NOMO-1 (cell line): ENCODE measurements at regions not wholly inside any gene's neighbourhood (a gene's known extent, or its start where the extent isn't known, plus 50 kb on each side); places are given as distances from the start of the nearest gene placed in this dataset.
A peak's percentile ranks its signal among the peaks of the same experiment; 100 is the strongest.

Experiments used
- DNase-seq, 2 experiments: peaks; one replicate each; lab custom pipeline; 2025; ENCODE audit not compliant: unreplicated experiment in 2 of 2; lab: John Stamatoyannopoulos, UW

DNA sequence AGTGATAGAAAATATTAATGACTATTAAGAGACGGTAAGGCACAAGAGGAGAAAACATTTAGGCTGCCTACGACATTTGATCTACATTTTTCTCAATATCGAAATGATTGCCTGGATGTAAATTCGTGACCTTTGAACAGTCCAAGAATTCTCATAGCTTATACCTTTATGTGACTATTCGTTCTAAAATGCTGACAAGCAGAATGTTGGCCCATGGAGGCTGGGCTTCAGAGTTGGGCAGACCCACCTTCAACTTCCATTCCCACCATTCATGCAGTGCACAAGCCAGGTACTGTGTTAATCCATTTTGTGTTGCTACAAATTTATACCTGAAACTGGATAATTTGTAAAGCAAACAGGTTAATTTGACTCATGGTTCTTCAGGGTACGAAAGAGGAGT is 441.4 kb upstream of the COBL start:
- DNase-seq, result no peak

DNA sequence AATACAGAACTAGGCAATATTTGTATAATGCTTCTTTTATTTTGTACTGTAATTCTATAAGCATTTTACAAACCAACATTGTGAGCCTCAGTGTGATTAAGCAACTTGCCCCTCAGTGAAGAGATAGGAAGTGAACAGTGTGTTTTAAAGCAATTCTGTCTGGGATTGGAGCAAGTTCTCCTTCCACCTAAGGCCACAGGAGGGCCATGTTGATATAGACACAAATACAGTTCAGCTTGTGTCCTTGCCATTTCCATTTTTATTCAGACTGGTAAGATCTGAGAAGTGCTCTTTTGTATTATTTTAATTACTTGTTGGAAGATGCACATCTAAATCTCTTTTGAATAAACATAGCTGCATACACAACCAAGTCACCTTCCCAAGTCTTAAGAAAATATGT is 416.3 kb upstream of the COBL start:
- no peak for DNase-seq

DNA sequence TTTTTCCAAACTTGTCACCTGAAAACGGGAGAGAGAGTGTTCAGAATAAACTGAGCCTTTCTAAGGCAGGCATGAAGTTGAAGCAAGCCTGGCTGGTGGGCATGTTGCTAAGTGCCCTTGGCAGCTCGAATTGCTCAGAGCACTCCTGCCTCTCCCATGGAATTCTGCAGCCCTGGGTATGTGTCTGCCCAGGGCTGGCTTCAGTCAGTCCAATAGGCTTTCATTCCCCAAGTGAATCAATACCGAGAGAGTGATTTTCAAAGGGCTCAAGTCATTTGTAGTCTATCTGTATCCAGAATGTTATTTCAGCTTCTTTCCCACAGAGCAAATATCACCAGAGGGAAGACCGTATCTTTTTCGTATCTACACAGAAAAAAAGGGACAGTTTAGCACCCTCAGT is 415.5 kb upstream of the COBL start:
- DNase-seq, result no peak

DNA sequence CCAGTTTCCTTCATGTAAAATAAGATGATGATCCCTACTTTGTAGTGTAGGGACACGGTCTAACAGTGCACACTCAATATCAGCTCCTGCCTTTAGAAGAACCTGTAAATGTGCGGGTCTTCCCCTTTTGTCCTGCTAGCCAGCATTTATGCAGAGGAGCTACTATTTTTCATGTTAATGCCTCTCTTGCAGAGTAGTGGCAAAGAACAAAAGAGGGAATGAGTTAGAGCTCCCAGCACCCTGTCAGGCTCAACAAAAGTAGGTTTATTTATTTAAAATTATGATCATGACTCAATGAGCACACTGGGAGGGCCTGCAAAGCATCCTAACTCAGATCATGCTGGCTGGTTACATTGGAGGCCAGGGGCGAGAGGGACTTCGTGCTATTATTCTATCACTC is 414.5 kb upstream of the COBL start:
- DNase-seq, result no peak

DNA sequence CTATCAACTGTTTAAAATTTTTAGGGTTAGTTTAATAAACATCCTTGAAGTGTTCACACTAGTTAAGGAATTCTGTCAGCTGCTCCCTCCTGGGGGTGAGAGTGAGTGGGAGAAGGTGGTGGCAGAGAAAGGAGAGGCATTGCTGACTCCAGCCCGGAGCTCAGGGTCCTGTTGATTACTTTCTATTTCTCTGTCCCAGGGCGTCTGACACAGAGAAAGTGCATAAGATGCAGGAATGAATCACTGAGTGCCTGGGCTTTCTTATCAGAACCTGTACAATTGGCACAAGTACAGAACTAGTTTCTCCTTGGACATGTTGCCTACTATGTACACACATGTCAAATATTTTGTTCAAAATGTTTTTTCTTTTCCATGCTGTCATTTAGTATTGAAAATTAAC is 410.8 kb upstream of the COBL start:
- DNase-seq, result no peak

DNA sequence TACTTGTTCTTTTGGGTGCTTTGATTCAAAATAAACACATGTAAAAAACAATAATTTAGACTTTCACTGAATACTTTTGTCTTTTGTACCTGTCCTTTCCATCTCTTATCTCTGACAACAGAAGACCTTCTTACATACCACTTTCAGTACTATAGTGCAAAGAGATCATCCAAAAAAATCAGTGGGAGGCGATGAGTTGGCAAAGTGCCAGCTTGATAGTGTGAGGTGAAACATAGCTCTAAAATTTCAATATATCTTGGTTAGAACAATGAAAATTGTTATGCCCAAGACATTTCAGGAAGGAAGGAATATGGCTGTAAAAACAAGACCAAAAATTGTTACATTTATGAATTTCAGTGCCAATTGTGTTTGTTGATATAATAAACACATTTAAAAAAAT is 390.2 kb upstream of the COBL start:
- DNase-seq, result no peak

DNA sequence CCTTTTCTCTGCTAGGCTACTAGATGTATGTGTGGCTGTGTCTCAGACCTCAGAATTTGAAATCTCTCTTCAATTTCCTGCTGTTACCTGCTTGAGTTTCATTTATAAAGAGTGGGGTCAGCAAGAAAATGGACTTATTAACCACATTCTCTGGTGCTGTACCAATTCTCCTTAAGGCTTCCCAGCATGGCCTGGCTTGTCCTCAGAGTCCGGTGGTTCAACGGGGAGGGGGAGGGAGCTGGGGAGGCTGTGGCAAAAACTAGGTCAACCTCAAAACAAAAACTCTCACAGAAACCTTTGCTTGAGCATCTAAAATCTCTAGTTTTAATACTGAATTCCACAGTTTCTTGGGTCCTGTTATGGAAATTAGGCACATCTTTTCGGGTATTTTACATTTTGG is 389.1 kb upstream of the COBL start:
- no peak for DNase-seq

DNA sequence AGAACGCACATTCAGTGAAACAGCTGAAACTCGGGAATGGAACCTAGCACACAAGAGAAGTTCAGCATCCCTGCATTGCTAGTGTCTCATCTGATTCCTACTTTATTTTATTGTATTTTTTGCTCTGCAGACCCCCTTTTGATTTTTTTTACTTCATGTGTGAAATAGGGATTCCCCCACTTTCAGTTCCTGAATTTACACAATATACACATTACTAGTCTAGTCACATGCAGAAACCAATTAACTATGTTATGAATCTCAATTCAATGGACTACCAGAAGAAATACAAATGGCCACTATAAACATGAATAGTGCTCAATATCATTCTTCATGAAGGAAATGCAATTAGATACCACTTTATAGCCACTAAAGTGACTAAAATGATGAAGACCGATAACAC is 386.1 kb upstream of the COBL start:
- DNase-seq, result peak in 1 of 2 experiments; percentile 12

DNA sequence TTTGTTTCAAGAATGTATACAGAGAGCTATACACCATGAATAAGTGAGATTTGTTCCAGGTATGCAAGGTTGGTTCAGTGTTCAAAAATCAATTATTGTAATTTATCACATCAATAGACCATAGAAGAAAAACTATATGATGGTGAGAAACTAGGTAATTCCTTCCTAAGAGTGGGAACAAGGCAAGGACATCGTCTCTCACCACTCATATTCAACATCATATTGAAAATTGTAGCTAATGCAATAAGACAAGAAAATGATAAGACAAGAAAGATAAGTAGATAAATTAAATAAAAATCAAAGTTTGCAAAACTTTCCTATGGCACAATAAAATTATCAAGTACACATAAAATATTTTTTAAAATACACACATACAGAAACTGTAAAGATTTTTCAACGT is 385.3 kb upstream of the COBL start:
- no peak for DNase-seq

DNA sequence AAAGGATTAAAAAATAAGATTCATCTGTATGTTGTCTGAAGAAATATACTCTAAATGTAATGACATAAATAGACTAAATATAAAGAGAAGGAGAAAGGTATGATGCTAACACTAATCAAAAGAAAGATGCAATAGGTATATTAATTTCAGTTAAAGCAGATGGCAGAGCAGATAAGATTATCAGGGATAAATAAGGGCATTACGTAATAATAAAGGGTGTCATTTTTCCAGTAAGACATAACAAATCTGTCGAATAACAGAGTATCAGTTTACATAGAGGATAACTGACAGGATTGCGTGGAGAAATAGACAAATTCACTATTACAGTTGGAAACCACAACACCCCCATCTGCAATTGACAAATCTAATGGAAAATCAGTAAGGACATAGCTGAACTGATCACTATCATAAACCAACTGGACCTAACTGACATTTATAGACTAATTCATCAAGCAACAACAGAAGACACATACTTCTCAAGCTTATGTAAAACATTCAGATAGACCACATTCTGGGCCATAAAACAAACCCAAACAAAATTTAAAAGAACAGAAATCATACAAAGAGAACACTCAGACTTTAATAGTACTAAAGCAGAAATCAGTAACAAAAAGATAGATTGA is 384.1 kb upstream of the COBL start:
- DNase-seq, result no peak

DNA sequence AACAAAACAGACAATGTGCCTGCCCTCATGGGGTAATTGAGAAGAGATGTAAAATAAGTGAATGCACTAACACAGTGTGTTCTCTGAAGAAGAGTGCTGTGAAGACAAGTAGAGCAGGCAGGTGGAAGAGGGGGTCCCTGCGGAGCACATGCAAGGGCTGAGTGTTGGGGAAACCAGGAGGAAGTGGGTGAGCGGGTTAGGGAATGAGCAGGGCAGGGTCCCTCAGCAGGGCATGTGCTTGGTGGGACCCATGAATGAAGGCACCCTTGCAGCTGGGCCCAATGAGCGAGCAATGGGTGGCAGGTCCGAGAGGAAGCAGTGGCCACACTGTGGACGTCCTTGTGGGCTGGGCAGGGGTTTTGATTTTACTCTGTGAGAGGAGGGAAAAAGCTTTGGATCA is 376.6 kb upstream of the COBL start:
- DNase-seq, result no peak

DNA sequence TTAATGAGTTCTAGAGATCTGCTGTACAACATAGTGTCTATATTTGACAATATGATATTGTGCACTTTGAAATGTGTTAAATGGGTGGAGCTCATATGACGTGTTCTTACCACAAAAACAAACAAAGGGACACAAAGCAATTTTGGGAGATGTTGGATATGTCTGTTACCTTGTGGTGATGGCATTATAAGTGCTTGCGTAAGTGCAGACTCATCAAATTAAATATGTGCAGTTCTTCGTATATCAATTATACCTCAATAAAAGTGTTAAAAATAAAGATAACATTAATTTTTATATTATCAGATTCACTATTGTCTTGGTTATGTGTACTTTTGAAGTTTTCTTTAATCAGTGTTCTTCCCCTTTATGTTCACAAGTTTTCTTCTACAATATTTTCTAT is 372.9 kb upstream of the COBL start:
- no peak for DNase-seq

DNA sequence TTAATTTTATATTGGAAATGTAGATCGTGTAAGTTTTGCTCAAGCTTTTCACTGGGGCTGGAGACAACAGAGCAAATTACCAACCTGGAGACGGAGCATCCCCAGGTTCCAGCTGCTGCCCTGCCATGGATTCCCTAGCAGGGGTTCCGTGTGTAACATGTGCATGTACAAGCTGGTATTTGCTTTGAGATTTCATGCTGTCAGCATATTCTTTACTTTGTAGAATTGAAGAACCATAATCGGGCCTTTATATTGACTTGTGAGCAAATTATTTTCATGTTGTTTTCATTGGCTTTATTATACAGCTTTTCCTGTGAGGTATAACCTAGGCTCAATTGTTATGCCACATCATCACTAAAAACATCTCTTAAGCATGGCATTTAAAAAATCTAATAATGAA is 369.2 kb upstream of the COBL start:
- no peak for DNase-seq

DNA sequence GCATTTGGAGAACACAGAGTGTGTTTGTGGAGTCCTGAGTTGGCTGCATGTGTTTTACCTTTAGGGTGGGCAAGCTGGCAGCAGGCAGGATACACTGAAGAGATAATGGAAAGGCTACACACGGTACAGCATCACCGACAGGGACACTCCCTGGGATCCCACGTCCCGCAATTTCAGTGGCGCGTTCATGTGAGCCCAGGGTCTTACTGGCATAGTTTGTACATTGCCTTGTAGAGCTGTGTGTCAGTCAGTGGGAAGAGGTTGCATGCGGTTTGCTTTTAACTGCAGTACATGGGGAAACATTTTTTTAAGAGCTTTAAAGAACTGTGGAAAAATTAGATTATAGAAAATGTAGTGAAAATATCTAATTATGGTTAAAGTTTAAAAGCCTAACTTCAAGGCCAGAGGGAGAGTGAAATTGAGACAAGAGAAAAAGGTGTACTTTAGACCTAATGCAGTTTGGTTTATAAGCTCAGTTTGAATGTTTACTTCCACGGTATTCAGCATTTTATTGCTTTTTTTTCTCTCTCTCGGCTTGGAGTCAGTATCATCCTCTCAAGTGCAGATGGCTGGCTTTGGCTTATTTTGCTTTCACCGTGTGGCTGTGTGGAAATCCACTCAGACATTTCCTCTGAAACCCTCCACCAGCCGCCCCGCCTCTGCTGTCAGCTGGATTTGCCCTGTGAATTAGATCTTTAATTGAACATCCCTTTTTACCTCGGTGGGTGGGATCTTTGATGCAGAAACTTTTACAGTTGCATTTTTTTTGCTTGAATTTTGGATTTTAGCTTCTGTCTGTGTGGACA is 364.2 kb upstream of the COBL start:
- no peak for DNase-seq

DNA sequence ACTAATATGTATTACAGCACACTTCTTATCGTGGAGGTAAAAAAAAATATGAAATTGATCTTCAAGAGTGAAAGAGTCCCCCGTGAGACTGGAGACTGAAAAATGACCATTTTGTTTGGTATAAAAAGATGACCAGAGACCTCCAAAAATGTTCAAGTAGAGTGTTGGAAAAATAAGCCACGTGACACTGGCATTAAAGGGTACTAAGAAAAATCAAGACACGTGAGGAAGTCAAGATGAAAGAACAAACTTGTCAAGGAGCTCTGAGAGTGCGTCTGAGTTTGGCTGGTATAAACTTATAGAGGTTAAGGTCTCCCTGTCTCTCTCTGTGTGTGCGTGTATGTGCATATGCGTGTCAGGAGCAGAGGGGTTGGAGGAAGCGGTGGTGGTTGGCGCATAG is 362.7 kb upstream of the COBL start:
- no peak for DNase-seq

DNA sequence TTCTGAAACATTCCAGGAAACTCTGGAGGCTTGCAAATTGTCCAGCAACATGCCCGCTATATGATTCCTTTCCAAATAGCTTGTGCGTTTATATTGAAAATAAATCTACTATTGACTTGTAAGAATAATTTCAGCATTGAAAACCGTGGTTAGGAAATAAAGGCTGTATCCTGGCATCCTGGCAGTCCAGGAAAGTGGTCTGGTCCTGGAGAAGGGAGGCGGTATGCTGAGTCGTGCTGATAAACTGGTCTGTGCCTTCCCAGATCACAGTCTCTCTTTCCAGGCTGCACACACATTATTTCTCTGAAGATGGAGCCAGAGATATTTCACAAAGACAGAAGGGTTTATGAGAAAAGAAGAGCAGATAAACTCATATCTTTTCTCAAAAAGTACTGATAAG is 350.1 kb upstream of the COBL start:
- DNase-seq, result no peak

DNA sequence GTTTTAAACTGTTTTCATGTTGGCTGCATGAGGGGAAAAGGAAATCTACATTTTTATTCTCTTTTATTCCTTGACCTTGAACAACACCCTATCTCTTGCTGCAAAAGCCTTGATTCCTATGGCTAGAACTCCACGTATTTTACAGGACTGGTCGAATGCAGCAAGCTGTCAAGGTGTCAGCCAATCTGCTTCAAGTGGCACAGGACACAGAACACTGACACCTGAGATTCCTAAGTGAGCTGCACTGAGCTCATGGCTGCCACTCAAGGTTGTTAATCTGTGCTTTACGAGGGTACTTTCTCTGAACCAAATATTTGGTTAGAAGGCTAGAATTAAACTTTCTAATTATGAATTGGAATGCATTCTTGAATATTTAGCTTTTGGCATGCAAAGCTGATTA is 349.7 kb upstream of the COBL start:
- no peak for DNase-seq

DNA sequence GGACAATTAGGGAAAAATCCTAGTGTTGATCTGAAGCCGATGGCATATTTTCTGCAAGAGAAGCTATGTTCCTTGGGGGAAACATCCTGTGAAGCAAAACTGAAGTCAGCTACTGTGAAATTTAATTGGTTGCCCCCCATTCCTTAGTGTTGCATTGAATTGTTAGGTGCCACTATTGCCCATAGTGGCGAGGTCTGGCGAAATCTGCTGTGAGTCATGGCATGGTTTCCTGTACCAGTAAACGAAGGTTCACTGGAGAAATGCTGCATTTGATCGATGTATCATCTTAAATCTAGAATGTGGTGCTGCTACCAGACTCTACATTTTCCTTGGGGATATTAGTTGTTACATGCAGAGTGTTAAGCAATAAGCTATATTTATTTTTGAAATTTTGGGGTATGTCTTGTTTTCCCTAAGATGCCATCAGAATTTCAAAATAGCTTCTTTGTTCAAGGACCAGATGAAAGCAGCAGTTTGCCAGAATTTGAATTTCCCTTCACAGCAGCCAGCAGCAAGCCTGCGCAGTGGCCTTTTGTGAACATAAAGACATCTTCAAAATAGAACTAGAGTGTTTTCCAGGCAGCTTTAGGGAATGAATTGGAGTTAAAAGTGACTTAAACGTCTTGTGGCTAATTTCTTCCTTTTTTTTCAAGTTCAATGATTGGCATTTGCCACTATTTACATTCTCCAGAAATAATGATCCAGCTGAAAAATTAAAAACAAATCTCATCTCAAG is 348.6 kb upstream of the COBL start:
- DNase-seq, result no peak

DNA sequence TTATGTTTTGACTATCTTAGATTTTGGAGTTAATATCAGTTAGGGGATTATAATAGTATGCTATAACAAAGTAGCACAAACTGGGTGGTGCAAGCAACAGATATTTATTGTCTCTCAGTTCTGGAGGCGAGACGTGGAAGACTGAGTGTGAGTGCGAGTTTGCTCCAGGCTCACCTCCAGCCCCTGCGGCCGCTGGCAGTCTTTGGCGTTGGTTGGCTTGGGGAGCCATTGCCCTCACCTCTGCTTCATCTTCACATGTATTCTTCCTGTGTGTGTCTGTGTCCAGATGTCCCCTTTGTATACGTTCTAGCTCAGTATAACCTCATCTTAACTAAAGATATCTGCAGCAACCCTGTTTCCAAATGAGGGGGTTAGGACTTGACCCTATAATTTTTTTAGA is 343.9 kb upstream of the COBL start:
- no peak for DNase-seq

DNA sequence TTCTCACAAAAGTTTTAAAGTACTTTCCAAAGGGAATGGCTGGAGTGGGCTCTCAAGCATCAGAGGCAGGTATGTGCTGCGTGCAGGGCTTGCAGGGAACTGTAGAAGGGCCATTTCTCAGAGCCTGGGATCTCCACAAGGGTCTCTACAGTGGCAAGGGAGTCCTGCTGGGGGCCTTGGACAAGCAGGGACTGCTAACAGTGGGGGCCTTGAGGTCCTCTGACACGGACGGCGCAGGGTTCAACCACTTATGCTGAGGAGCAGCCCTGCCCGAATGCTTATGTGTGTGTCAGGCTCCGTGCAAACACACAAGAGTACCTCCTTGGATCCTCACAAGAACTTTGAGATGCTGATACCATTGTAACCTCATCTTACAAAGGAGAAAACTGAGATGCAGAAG is 342.1 kb upstream of the COBL start:
- no peak for DNase-seq

DNA sequence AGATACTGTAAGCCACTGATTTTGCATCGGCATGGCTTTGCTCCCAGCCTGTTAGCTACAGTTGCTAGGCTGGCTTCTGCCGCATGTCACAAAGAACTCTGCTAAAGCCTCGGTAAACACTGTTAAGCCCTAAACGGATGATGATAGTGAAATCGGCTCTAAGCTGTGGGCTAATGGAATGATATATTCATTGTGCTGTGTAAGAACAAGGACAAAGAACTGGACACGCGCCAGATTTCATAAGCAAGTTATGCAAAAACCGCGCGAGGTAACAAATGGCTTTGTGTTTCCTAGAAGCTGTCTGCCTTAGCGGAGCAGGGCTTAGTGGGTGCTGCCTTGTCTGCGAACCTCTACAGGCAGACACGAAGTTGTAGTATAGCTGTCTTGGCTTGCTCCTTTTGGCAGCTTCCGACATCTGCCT is 331.3 kb upstream of the COBL start:
- DNase-seq, result no peak

DNA sequence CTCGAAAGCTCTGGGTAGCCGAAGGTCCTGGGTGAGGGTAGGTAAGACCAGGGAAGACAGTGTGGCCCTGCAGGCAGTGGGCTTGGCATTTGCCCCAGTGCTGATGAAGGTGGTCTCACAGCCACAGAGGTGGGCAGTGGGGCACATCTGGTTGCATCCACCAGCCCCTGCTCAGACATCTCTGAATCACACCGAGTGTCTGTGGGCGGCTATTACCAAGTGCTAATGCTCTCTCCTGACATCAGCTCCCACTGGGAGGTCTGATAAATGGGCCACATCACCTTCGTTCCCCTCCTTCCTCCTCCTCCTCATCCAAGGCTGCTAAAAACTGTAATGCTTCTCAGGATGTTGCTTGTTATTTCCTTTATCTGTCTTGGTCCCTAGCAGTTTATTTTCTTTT is 330.9 kb upstream of the COBL start:
- DNase-seq, result no peak
